ENCODE measurements at regions not wholly inside any gene's neighbourhood (a gene's known extent, or its start where the extent isn't known, plus 50 kb on each side); places are given as distances from the start of the nearest gene placed in this dataset.

- Histone ChIP-seq H3K27me3 (ENCODE audit: control insufficient read depth, insufficient read depth, low read length) (no peaks in the 10 kb centered on the region), H3K9me3 (ENCODE audit: control insufficient read depth, insufficient read depth, low read length) (no peaks in the 10 kb centered on the region), H3K4me1 (ENCODE audit: control insufficient read depth, insufficient read depth, low read length) (no peaks in the 10 kb centered on the region), H3K4me3 (ENCODE audit: low read length) (no peak overlapping the region), H3K27ac (ENCODE audit: low read length) (no peak overlapping the region), H3K36me3 (ENCODE audit: control insufficient read depth, insufficient read depth, low read length) (no peaks in the 10 kb centered on the region)
- Mint-ChIP-seq H3K27me3 (ENCODE audit: low read depth in 2 of 2) (peaks cover 0 to 2% of the 10 kb centered on the region in 2 donors), H3K36me3 (no peaks in the 10 kb centered on the region), H3K4me1 (peaks cover 1 to 4% of the 10 kb centered on the region in 2 donors), H3K27ac (no peak overlapping the region), H3K9me3 (no peaks in the 10 kb centered on the region), H3K4me3 (no peak overlapping the region)
- TF ChIP-seq, protein P1, sequence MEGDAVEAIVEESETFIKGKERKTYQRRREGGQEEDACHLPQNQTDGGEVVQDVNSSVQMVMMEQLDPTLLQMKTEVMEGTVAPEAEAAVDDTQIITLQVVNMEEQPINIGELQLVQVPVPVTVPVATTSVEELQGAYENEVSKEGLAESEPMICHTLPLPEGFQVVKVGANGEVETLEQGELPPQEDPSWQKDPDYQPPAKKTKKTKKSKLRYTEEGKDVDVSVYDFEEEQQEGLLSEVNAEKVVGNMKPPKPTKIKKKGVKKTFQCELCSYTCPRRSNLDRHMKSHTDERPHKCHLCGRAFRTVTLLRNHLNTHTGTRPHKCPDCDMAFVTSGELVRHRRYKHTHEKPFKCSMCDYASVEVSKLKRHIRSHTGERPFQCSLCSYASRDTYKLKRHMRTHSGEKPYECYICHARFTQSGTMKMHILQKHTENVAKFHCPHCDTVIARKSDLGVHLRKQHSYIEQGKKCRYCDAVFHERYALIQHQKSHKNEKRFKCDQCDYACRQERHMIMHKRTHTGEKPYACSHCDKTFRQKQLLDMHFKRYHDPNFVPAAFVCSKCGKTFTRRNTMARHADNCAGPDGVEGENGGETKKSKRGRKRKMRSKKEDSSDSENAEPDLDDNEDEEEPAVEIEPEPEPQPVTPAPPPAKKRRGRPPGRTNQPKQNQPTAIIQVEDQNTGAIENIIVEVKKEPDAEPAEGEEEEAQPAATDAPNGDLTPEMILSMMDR (IDR thresholded peaks at IDR 0.05), result no peak
- DNase-seq (no peak), ATAC-seq (no peak)
- intact Hi-C loops (cut with micrococcal nuclease), result no loop called here
- 73% methylated on average over 6 of the region's 7 CpGs for WGBS (ENCODE audit: insufficient coverage)
These were observed 114.3 kb downstream of the EDEM1 start for GRCh38 chr3:5301651-5302297.

DNA sequence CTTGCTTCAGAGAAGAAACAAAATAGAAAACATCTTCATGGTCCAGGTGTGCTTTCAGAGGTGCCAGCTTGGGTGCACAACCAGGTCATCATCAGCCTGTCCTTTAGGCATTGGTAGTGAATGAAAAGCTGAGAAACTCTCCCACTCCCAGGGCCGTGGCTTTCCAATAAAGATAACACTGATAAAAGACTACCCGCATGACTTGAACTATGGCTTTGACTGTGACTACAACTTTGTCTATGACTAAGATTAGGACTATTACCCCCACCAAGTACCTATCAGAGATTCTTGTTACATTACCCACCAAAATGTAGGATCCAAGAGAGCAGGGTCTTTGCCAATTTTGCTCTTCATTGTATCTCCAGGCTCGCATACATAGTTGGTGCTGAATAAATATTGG lies 115.2 kb downstream of the EDEM1 start:
- intact Hi-C loops (cut with micrococcal nuclease), result no loop called here
- Mint-ChIP-seq H3K27me3 (ENCODE audit: low read depth in 2 of 2) (peaks cover 0 to 2% of the 10 kb centered on the region in 2 donors), H3K4me3 (no peak overlapping the region), H3K36me3 (no peaks in the 10 kb centered on the region), H3K27ac (no peak overlapping the region), H3K9me3 (no peaks in the 10 kb centered on the region), H3K4me1 (peaks cover 0 to 4% of the 10 kb centered on the region in 2 donors)
- no peaks in the 10 kb centered on the region for H3K9me3 ChIP-seq (ENCODE audit: control insufficient read depth, insufficient read depth, low read length)
- TF ChIP-seq, protein P1 (IDR thresholded peaks at IDR 0.05), result no peak
- DNase-seq (no peak), ATAC-seq (no peak)
- no peak overlapping the region for H3K27ac ChIP-seq (ENCODE audit: low read length)
- 85% methylated on average over 3 of the region's 3 CpGs for WGBS (ENCODE audit: insufficient coverage)
- no peaks in the 10 kb centered on the region for H3K27me3 ChIP-seq (ENCODE audit: control insufficient read depth, insufficient read depth, low read length)
- H3K4me1 ChIP-seq (ENCODE audit: control insufficient read depth, insufficient read depth, low read length), result no peaks in the 10 kb centered on the region
- H3K4me3 ChIP-seq (ENCODE audit: low read length), result no peak overlapping the region
- no peaks in the 10 kb centered on the region for H3K36me3 ChIP-seq (ENCODE audit: control insufficient read depth, insufficient read depth, low read length)

GRCh38 chr3:5304188-5304587 lies 116.7 kb downstream of the EDEM1 start:
- no peaks in the 10 kb centered on the region for H3K4me1 ChIP-seq (ENCODE audit: control insufficient read depth, insufficient read depth, low read length)
- H3K4me1 Mint-ChIP-seq, result no peaks in the 10 kb centered on the region
- ATAC-seq (no peak), DNase-seq (no peak)
- H3K27me3 ChIP-seq (ENCODE audit: control insufficient read depth, insufficient read depth, low read length), result no peaks in the 10 kb centered on the region
- WGBS (ENCODE audit: insufficient coverage), result no CpG with 5 or more reads among the region's 1 CpG
- H3K27ac ChIP-seq (ENCODE audit: low read length), result no peak overlapping the region
- H3K36me3 ChIP-seq (ENCODE audit: control insufficient read depth, insufficient read depth, low read length), result no peaks in the 10 kb centered on the region
- no peak overlapping the region for H3K4me3 Mint-ChIP-seq
- H3K36me3 Mint-ChIP-seq, result no peaks in the 10 kb centered on the region
- H3K27me3 Mint-ChIP-seq (ENCODE audit: low read depth in 2 of 2), result peaks cover 0 to 2% of the 10 kb centered on the region in 2 donors
- no peak overlapping the region for H3K4me3 ChIP-seq (ENCODE audit: low read length)
- H3K9me3 ChIP-seq (ENCODE audit: control insufficient read depth, insufficient read depth, low read length), result no peaks in the 10 kb centered on the region
- TF ChIP-seq, protein P1 (IDR thresholded peaks at IDR 0.05), result no peak
- no peaks in the 10 kb centered on the region for H3K9me3 Mint-ChIP-seq
- intact Hi-C loops (cut with micrococcal nuclease), result no loop called here
- no peak overlapping the region for H3K27ac Mint-ChIP-seq

Measured in natural killer cell (primary cell).